ENCODE measurements at regions not wholly inside any gene's neighbourhood (a gene's known extent, or its start where the extent isn't known, plus 50 kb on each side); places are given as distances from the start of the nearest gene placed in this dataset.

GRCh38 chr13:89937420-89937819, 1410.1 kb upstream of the MIR17HG start:
- TF ChIP-seq SIN3A (IDR thresholded peaks at IDR 0.05; ENCODE audit: low read depth) (no peak), ELF1 (IDR thresholded peaks at IDR 0.05; ENCODE audit: borderline replicate concordance, low read depth) (no peak), YY1 (IDR thresholded peaks at IDR 0.05; ENCODE audit: extremely low read depth, insufficient replicate concordance, low read depth, low read length) (no peak), POLR2AphosphoS5 (IDR thresholded peaks at IDR 0.05; ENCODE audit: low read depth, low read length) (no peak), SRF (IDR thresholded peaks at IDR 0.05; ENCODE audit: low read depth) (no peak), RAD21 (IDR thresholded peaks at IDR 0.05; ENCODE audit: low read depth) (no peak), CEBPB (IDR thresholded peaks at IDR 0.05; ENCODE audit: low read depth) (no peak), EZH2 (IDR thresholded peaks at IDR 0.05) (no peak), ZNF274 (IDR thresholded peaks at IDR 0.05; ENCODE audit: low read depth, low read length) (no peak), ZBTB33 (IDR thresholded peaks at IDR 0.05; ENCODE audit: extremely low read depth, insufficient replicate concordance, low read length) (no peak), TCF7L2 (IDR thresholded peaks at IDR 0.05; ENCODE audit: borderline replicate concordance, extremely low read depth, insufficient read depth, insufficient read length) (no peak), CTCF (IDR thresholded peaks at IDR 0.05 in 2 of 3, conservative IDR thresholded peaks at IDR 0.05 in 1 of 3; ENCODE audit: borderline replicate concordance in 1 of 3, insufficient read depth in 1 of 3, low read depth in 2 of 3, low read length in 2 of 3) (no peak), SP1 (IDR thresholded peaks at IDR 0.05; ENCODE audit: low read depth) (no peak), ATF3 (IDR thresholded peaks at IDR 0.05) (no peak), ZFX (IDR thresholded peaks at IDR 0.05) (no peak), JUND (IDR thresholded peaks at IDR 0.05) (no peak)
- BruUV-seq (replicated peaks) = no TSS peak
- H3K4me2 ChIP-seq (ENCODE audit: low read length) = no peak overlapping the region
- intact Hi-C loops (cut with micrococcal nuclease) = no loop called here
- no peak overlapping the region for H3K27ac ChIP-seq (ENCODE audit: low read depth, low read length)
- no peaks in the 10 kb centered on the region for H3K36me3 ChIP-seq (ENCODE audit: control insufficient read depth in 1 of 2, insufficient read depth in 2 of 2, low read length in 2 of 2)
- peaks cover 0 to 5% of the 10 kb centered on the region in 2 experiments; a peak in 2 of 4 replicates for H3K9me3 ChIP-seq (ENCODE audit: control insufficient read depth in 1 of 2, insufficient read depth in 1 of 2, low read depth in 1 of 2, low read length in 2 of 2)
- no peaks in the 10 kb centered on the region for H4K20me1 ChIP-seq (ENCODE audit: insufficient read depth)
- no peaks in the 10 kb centered on the region for H3K9me2 ChIP-seq (ENCODE audit: insufficient read depth)
- ChIA-PET CTCF (no interaction called here), POLR2A (no interaction called here), RAD21 (ENCODE audit: low non-redundant PET in 1 of 2, low total read pairs in 2 of 2, uncharacterized antibody in 2 of 2, unreplicated experiment in 2 of 2) (no interaction called here)
- H2AFZ ChIP-seq (ENCODE audit: low read depth, low read length, poor library complexity, severe bottlenecking) = no peak overlapping the region
- H3K9ac ChIP-seq (ENCODE audit: low read length) = no peak overlapping the region
- ATAC-seq = no peak
- H3K79me2 ChIP-seq (ENCODE audit: insufficient read depth, low read length) = no peaks in the 10 kb centered on the region
- H3K27me3 ChIP-seq (ENCODE audit: insufficient read depth, low read length) = no peaks in the 10 kb centered on the region
- DNase-seq (ENCODE audit: low read depth, low spot score) = no peak
- H3K4me1 ChIP-seq (ENCODE audit: control insufficient read depth in 1 of 2, insufficient read depth in 2 of 2, low read length in 2 of 2) = no peaks in the 10 kb centered on the region
- no peak overlapping the region for H3K4me3 ChIP-seq (replicated peaks in 1 of 2; ENCODE audit: low read depth in 1 of 2, low read length in 2 of 2)

Data from HCT116 (cell line).